Activated CD8-positive, alpha-beta memory T cell treated with anti-CD3 and anti-CD28 coated beads, Interleukin-2, amount 50 U/mL, for 4 hours (primary cell): ENCODE measurements at regions not wholly inside any gene's neighbourhood (a gene's known extent, or its start where the extent isn't known, plus 50 kb on each side); places are given as distances from the start of the nearest gene placed in this dataset.

Source experiments
- DNase-seq: peaks from one replicate; pipeline ENCODE4 v3.0.0-alpha.2; 2020

- DNase-seq, result no peak
Observed at GRCh38 chr9:108600896-108601295, 254.9 kb downstream of the ACTL7B start.

GRCh38 chr9:108599571-108599970, 256.2 kb downstream of the ACTL7B start:
- no peak for DNase-seq

GRCh38 chr9:108591121-108591520, 264.7 kb downstream of the ACTL7B start:
- no peak for DNase-seq

GRCh38 chr9:108588246-108588645, 267.5 kb downstream of the ACTL7B start:
- DNase-seq, result no peak

- no peak for DNase-seq
Observed at GRCh38 chr9:108586471-108587139, 269.2 kb downstream of the ACTL7B start.

GRCh38 chr9:108584860-108585259, 270.9 kb downstream of the ACTL7B start:
- DNase-seq, result no peak

- no peak for DNase-seq
Observed at GRCh38 chr9:108582726-108583125, 273.1 kb downstream of the ACTL7B start.

- no peak for DNase-seq
Observed at GRCh38 chr9:108579757-108580439, 275.9 kb downstream of the ACTL7B start.

GRCh38 chr9:108575276-108575675, 280.5 kb downstream of the ACTL7B start:
- no peak for DNase-seq

GRCh38 chr9:108569624-108570023, 286.2 kb downstream of the ACTL7B start:
- no peak for DNase-seq

- no peak for DNase-seq
Observed at GRCh38 chr9:108568093-108568492, 287.7 kb downstream of the ACTL7B start.

- no peak for DNase-seq
Observed at GRCh38 chr9:108567571-108567970, 288.2 kb downstream of the ACTL7B start.

- DNase-seq, result no peak
Observed at GRCh38 chr9:108565651-108566378, 290.0 kb downstream of the ACTL7B start.

- DNase-seq, result no peak
Observed at GRCh38 chr9:108562176-108562575, 293.6 kb downstream of the ACTL7B start.

GRCh38 chr9:108559432-108559831, 296.4 kb downstream of the ACTL7B start:
- DNase-seq, result no peak

GRCh38 chr9:108554831-108555230, 301.0 kb downstream of the ACTL7B start:
- no peak for DNase-seq

- no peak for DNase-seq
Observed at GRCh38 chr9:108553111-108553635, 302.6 kb downstream of the ACTL7B start.

GRCh38 chr9:108552459-108553040, 303.2 kb downstream of the ACTL7B start:
- DNase-seq, result no peak

GRCh38 chr9:108551030-108551841, 304.6 kb downstream of the ACTL7B start:
- no peak for DNase-seq

GRCh38 chr9:108550106-108550505, 305.7 kb downstream of the ACTL7B start:
- DNase-seq, result no peak

GRCh38 chr9:108549184-108549583, 306.6 kb downstream of the ACTL7B start:
- DNase-seq, result no peak

GRCh38 chr9:108547411-108548135, 308.2 kb downstream of the ACTL7B start:
- no peak for DNase-seq
